SK-N-SH treated with all-trans-retinoic acid at 6 μM for 48 hours (cell line): ENCODE measurements at regions not wholly inside any gene's neighbourhood (a gene's known extent, or its start where the extent isn't known, plus 50 kb on each side); places are given as distances from the start of the nearest gene placed in this dataset.

Experiments used
- PATZ1 ChIP-seq: fragments of 250-450 bp; sonication (Bioruptor Pico); IDR thresholded peaks from 2 replicates; pipeline ENCODE4 v1.8.0; 2020; ENCODE audit warnings: mild to moderate bottlenecking, moderate library complexity, borderline replicate concordance
- TCF4 ChIP-seq: fragments of 250-450 bp; sonication (Bioruptor Pico); IDR thresholded peaks from 2 replicates; pipeline ENCODE4 v1.8.0; 2021; ENCODE audit warnings: mild to moderate bottlenecking, moderate library complexity, borderline replicate concordance
- ZNF70 ChIP-seq: fragments of 450-650 bp; formaldehyde crosslinking; IDR thresholded peaks from 2 replicates; pipeline ENCODE4 v1.5.0; 2020; ENCODE audit warnings: mild to moderate bottlenecking, moderate library complexity

- no peak for TF ChIP-seq TCF4 (CRISPR knock-in tag)
- TF ChIP-seq ZNF70 (CRISPR knock-in tag): no peak
- TF ChIP-seq PATZ1 (CRISPR knock-in tag): no peak
Observed at GRCh38 chr10:129373718-129374117, 93.3 kb upstream of the MGMT start.
